ENCODE measurements at regions not wholly inside any gene's neighbourhood (a gene's known extent, or its start where the extent isn't known, plus 50 kb on each side); places are given as distances from the start of the nearest gene placed in this dataset.
A peak's percentile ranks its signal among the peaks of the same experiment; 100 is the strongest.
"Not testable (repeated sequence)": the region's sequence is repeated elsewhere in the genome, so short reads cannot be mapped to it uniquely, and the experiment has no call there.

GRCh38 chr3:86785386-86785785 lies 205.6 kb downstream of the VGLL3 start:
- no peak for DNase-seq (ENCODE audit: extremely low spot score)
- no peak overlapping the region for H3K27ac ChIP-seq (ENCODE audit: low read depth)
- 20% methylated on average over 1 of the region's 1 CpG for WGBS
- no peaks in the 10 kb centered on the region for H3K4me1 ChIP-seq (ENCODE audit: insufficient read depth)
- H3K36me3 ChIP-seq (ENCODE audit: insufficient read depth) = no peaks in the 10 kb centered on the region
- no peak overlapping the region for H3K4me3 ChIP-seq (ENCODE audit: low read depth, low read length)

- no peak overlapping the region for H3K27ac ChIP-seq (ENCODE audit: low read depth)
These were observed 208.1 kb downstream of the VGLL3 start for GRCh38 chr3:86782866-86783265.

GRCh38 chr3:86782286-86782685 lies 208.7 kb downstream of the VGLL3 start:
- 19% methylated on average over 2 of the region's 2 CpGs for WGBS
- Histone ChIP-seq H3K4me1 (ENCODE audit: insufficient read depth) (no peaks in the 10 kb centered on the region), H3K36me3 (ENCODE audit: insufficient read depth) (no peaks in the 10 kb centered on the region), H3K27ac (ENCODE audit: low read depth) (no peak overlapping the region), H3K4me3 (ENCODE audit: low read depth, low read length) (no peak overlapping the region)
- no peak for DNase-seq (ENCODE audit: extremely low spot score)

More at GRCh38 chr3:86782866-86783265, 208.1 kb downstream of the VGLL3 start:
- DNase-seq (ENCODE audit: extremely low spot score) = no peak
- 39% methylated on average over 4 of the region's 4 CpGs for WGBS
- no peaks in the 10 kb centered on the region for H3K4me1 ChIP-seq (ENCODE audit: insufficient read depth)
- no peak overlapping the region for H3K4me3 ChIP-seq (ENCODE audit: low read depth, low read length)
- no peaks in the 10 kb centered on the region for H3K36me3 ChIP-seq (ENCODE audit: insufficient read depth)

- H3K27ac ChIP-seq (ENCODE audit: low read depth) = no peak overlapping the region
- no peak overlapping the region for H3K4me3 ChIP-seq (ENCODE audit: low read depth, low read length)
- 33% methylated on average over 3 of the region's 3 CpGs for WGBS
- H3K4me1 ChIP-seq (ENCODE audit: insufficient read depth) = no peaks in the 10 kb centered on the region
- H3K36me3 ChIP-seq (ENCODE audit: insufficient read depth) = no peaks in the 10 kb centered on the region
- peak; percentile 23 for DNase-seq (ENCODE audit: extremely low spot score)
These were observed 216.8 kb downstream of the VGLL3 start for GRCh38 chr3:86774082-86774691.

GRCh38 chr3:86772699-86773098 lies 218.2 kb downstream of the VGLL3 start:
- Histone ChIP-seq H3K27ac (ENCODE audit: low read depth) (no peak overlapping the region), H3K36me3 (ENCODE audit: insufficient read depth) (no peaks in the 10 kb centered on the region), H3K4me3 (ENCODE audit: low read depth, low read length) (no peak overlapping the region), H3K4me1 (ENCODE audit: insufficient read depth) (no peaks in the 10 kb centered on the region)
- DNase-seq (ENCODE audit: extremely low spot score) = no peak
- WGBS = 76% methylated on average over 5 of the region's 5 CpGs

- Histone ChIP-seq H3K36me3 (ENCODE audit: insufficient read depth) (no peaks in the 10 kb centered on the region), H3K27ac (ENCODE audit: low read depth) (no peak overlapping the region), H3K4me1 (ENCODE audit: insufficient read depth) (no peaks in the 10 kb centered on the region), H3K4me3 (ENCODE audit: low read depth, low read length) (no peak overlapping the region)
- DNase-seq (ENCODE audit: extremely low spot score) = no peak
- WGBS = 81% methylated on average over 4 of the region's 4 CpGs
These were observed 219.0 kb downstream of the VGLL3 start for GRCh38 chr3:86771741-86772512.

GRCh38 chr3:86766331-86766730 lies 224.6 kb downstream of the VGLL3 start:
- Histone ChIP-seq H3K27ac (ENCODE audit: low read depth) (no peak overlapping the region), H3K4me3 (ENCODE audit: low read depth, low read length) (no peak overlapping the region), H3K4me1 (ENCODE audit: insufficient read depth) (no peaks in the 10 kb centered on the region), H3K36me3 (ENCODE audit: insufficient read depth) (no peaks in the 10 kb centered on the region)
- WGBS = 82% methylated on average over 2 of the region's 2 CpGs
- no peak for DNase-seq (ENCODE audit: extremely low spot score)

GRCh38 chr3:86757322-86758179 lies 233.4 kb downstream of the VGLL3 start:
- not testable (repeated sequence) for H3K27ac ChIP-seq (ENCODE audit: low read depth); H3K4me3 ChIP-seq (ENCODE audit: low read depth, low read length); H3K4me1 ChIP-seq (ENCODE audit: insufficient read depth); H3K36me3 ChIP-seq (ENCODE audit: insufficient read depth); DNase-seq (ENCODE audit: extremely low spot score)
- WGBS = 94% methylated on average over 44 of the region's 44 CpGs

GRCh38 chr3:86748015-86748414 lies 242.9 kb downstream of the VGLL3 start:
- H3K36me3 ChIP-seq (ENCODE audit: insufficient read depth) = no peaks in the 10 kb centered on the region
- no peak overlapping the region for H3K27ac ChIP-seq (ENCODE audit: low read depth)
- H3K4me3 ChIP-seq (ENCODE audit: low read depth, low read length) = no peak overlapping the region
- H3K4me1 ChIP-seq (ENCODE audit: insufficient read depth) = no peaks in the 10 kb centered on the region
- DNase-seq (ENCODE audit: extremely low spot score) = no peak
- 71% methylated on average over 6 of the region's 6 CpGs for WGBS

GRCh38 chr3:86744051-86744450 lies 246.9 kb downstream of the VGLL3 start:
- 0% methylated on average over 1 of the region's 1 CpG for WGBS
- H3K36me3 ChIP-seq (ENCODE audit: insufficient read depth) = no peaks in the 10 kb centered on the region
- no peak overlapping the region for H3K27ac ChIP-seq (ENCODE audit: low read depth)
- no peaks in the 10 kb centered on the region for H3K4me1 ChIP-seq (ENCODE audit: insufficient read depth)
- DNase-seq (ENCODE audit: extremely low spot score) = no peak
- H3K4me3 ChIP-seq (ENCODE audit: low read depth, low read length) = no peak overlapping the region

GRCh38 chr3:86743233-86743632 lies 247.7 kb downstream of the VGLL3 start:
- 75% methylated on average over 1 of the region's 1 CpG for WGBS
- Histone ChIP-seq H3K36me3 (ENCODE audit: insufficient read depth) (no peaks in the 10 kb centered on the region), H3K4me1 (ENCODE audit: insufficient read depth) (no peaks in the 10 kb centered on the region), H3K4me3 (ENCODE audit: low read depth, low read length) (no peak overlapping the region), H3K27ac (ENCODE audit: low read depth) (no peak overlapping the region)
- no peak for DNase-seq (ENCODE audit: extremely low spot score)

- Histone ChIP-seq H3K4me1 (ENCODE audit: insufficient read depth) (no peaks in the 10 kb centered on the region), H3K36me3 (ENCODE audit: insufficient read depth) (no peaks in the 10 kb centered on the region), H3K4me3 (ENCODE audit: low read depth, low read length) (no peak overlapping the region), H3K27ac (ENCODE audit: low read depth) (no peak overlapping the region)
- 84% methylated on average over 3 of the region's 3 CpGs for WGBS
- DNase-seq (ENCODE audit: extremely low spot score) = no peak
These were observed 250.2 kb downstream of the VGLL3 start for GRCh38 chr3:86740751-86741150.

GRCh38 chr3:86739244-86739643 lies 251.7 kb downstream of the VGLL3 start:
- H3K4me3 ChIP-seq (ENCODE audit: low read depth, low read length) = no peak overlapping the region
- no peaks in the 10 kb centered on the region for H3K36me3 ChIP-seq (ENCODE audit: insufficient read depth)
- WGBS = 64% methylated on average over 3 of the region's 3 CpGs
- H3K27ac ChIP-seq (ENCODE audit: low read depth) = no peak overlapping the region
- no peak for DNase-seq (ENCODE audit: extremely low spot score)
- no peaks in the 10 kb centered on the region for H3K4me1 ChIP-seq (ENCODE audit: insufficient read depth)

GRCh38 chr3:86738684-86739083 lies 252.3 kb downstream of the VGLL3 start:
- WGBS = 96% methylated on average over 1 of the region's 1 CpG

More at GRCh38 chr3:86738684-86739083, 252.3 kb downstream of the VGLL3 start:
- Histone ChIP-seq H3K4me3 (ENCODE audit: low read depth, low read length) (no peak overlapping the region), H3K27ac (ENCODE audit: low read depth) (no peak overlapping the region), H3K36me3 (ENCODE audit: insufficient read depth) (no peaks in the 10 kb centered on the region), H3K4me1 (ENCODE audit: insufficient read depth) (no peaks in the 10 kb centered on the region)
- no peak for DNase-seq (ENCODE audit: extremely low spot score)

Data from urinary bladder (tissue), 3 donors.